ENCODE measurements at regions not wholly inside any gene's neighbourhood (a gene's known extent, or its start where the extent isn't known, plus 50 kb on each side); places are given as distances from the start of the nearest gene placed in this dataset.

GRCh38 chr2:122108186-122108585, 352.7 kb downstream of the TSN start:
- TF ChIP-seq CTCF (IDR thresholded peaks at IDR 0.05) (no peak), POLR2AphosphoS5 (IDR thresholded peaks at IDR 0.05) (no peak), POLR2A (IDR thresholded peaks at IDR 0.05) (no peak), EP300 (IDR thresholded peaks at IDR 0.05) (no peak)
- DNase-seq = no peak
- Histone ChIP-seq H3K4me3 (no peak overlapping the region), H3K4me1 (no peaks in the 10 kb centered on the region), H3K36me3 (no peaks in the 10 kb centered on the region), H3K27me3 (no peaks in the 10 kb centered on the region), H3K27ac (no peak overlapping the region), H3K9me3 (no peaks in the 10 kb centered on the region)
- ATAC-seq (ENCODE audit: low FRiP score in 2 of 2) = no peak
- WGBS, 2 donors = 76 to 79% methylated on average over 1 of the region's 1 CpG

GRCh38 chr2:122112216-122113005, 357.0 kb downstream of the TSN start:
- H3K36me3 ChIP-seq = no peaks in the 10 kb centered on the region
- H3K27me3 ChIP-seq = no peaks in the 10 kb centered on the region
- no peak for DNase-seq
- H3K4me3 ChIP-seq = no peak overlapping the region
- H3K9me3 ChIP-seq = no peaks in the 10 kb centered on the region
- WGBS, 2 donors = 71 to 77% methylated on average over 12 of the region's 12 CpGs
- no peak for ATAC-seq (ENCODE audit: low FRiP score in 2 of 2)
- H3K4me1 ChIP-seq = no peaks in the 10 kb centered on the region
- no peak overlapping the region for H3K27ac ChIP-seq
- TF ChIP-seq POLR2AphosphoS5 (IDR thresholded peaks at IDR 0.05) (no peak), POLR2A (IDR thresholded peaks at IDR 0.05) (no peak), CTCF (IDR thresholded peaks at IDR 0.05) (no peak), EP300 (IDR thresholded peaks at IDR 0.05) (no peak)

GRCh38 chr2:122114421-122114820, 359.0 kb downstream of the TSN start:
- Histone ChIP-seq H3K4me1 (no peaks in the 10 kb centered on the region), H3K27me3 (no peaks in the 10 kb centered on the region), H3K9me3 (no peaks in the 10 kb centered on the region), H3K27ac (no peak overlapping the region), H3K36me3 (no peaks in the 10 kb centered on the region), H3K4me3 (no peak overlapping the region)
- DNase-seq (no peak), ATAC-seq (ENCODE audit: low FRiP score in 2 of 2) (no peak)
- TF ChIP-seq CTCF (IDR thresholded peaks at IDR 0.05) = no peak
- no peak for TF ChIP-seq POLR2AphosphoS5 (IDR thresholded peaks at IDR 0.05)
- TF ChIP-seq POLR2A (IDR thresholded peaks at IDR 0.05) = no peak
- TF ChIP-seq EP300 (IDR thresholded peaks at IDR 0.05) = no peak
- WGBS, 2 donors = 35 to 56% methylated on average over 2 of the region's 2 CpGs

- Histone ChIP-seq H3K9me3 (peaks cover 0 to 5% (median 0%) of the 10 kb centered on the region in 4 donors), H3K27ac (no peak overlapping the region), H3K36me3 (no peaks in the 10 kb centered on the region), H3K27me3 (no peaks in the 10 kb centered on the region), H3K4me3 (no peak overlapping the region), H3K4me1 (no peaks in the 10 kb centered on the region)
- TF ChIP-seq CTCF (IDR thresholded peaks at IDR 0.05) (no peak), POLR2A (IDR thresholded peaks at IDR 0.05) (no peak), POLR2AphosphoS5 (IDR thresholded peaks at IDR 0.05) (no peak), EP300 (IDR thresholded peaks at IDR 0.05) (no peak)
- WGBS, 2 donors = 94% methylated on average over 2 of the region's 2 CpGs
- ATAC-seq (ENCODE audit: low FRiP score in 2 of 2) (no peak), DNase-seq (no peak)
Observed at GRCh38 chr2:122117371-122117770, 361.9 kb downstream of the TSN start.

- no peak for DNase-seq
- no peak for TF ChIP-seq POLR2AphosphoS5 (IDR thresholded peaks at IDR 0.05)
- TF ChIP-seq EP300 (IDR thresholded peaks at IDR 0.05) = no peak
- no peak for TF ChIP-seq POLR2A (IDR thresholded peaks at IDR 0.05)
- TF ChIP-seq CTCF (IDR thresholded peaks at IDR 0.05) = no peak
- no peak for ATAC-seq (ENCODE audit: low FRiP score in 2 of 2)
- WGBS, 2 donors = 94 to 100% methylated on average over 1 of the region's 1 CpG
- no peak overlapping the region for H3K27ac ChIP-seq
- H3K4me1 ChIP-seq = no peaks in the 10 kb centered on the region
- no peaks in the 10 kb centered on the region for H3K36me3 ChIP-seq
- no peak overlapping the region for H3K4me3 ChIP-seq
- peaks cover 5 to 36% (median 11%) of the 10 kb centered on the region in 4 donors for H3K9me3 ChIP-seq
- H3K27me3 ChIP-seq = no peaks in the 10 kb centered on the region
Observed at GRCh38 chr2:122129399-122129798, 373.9 kb downstream of the TSN start.
